HG03108 (cell line): ENCODE measurements at regions not wholly inside any gene's neighbourhood (a gene's known extent, or its start where the extent isn't known, plus 50 kb on each side); places are given as distances from the start of the nearest gene placed in this dataset.

Experiments
- ATAC-seq: cut with Tn5 transposase; IDR thresholded peaks from one replicate; pipeline ENCODE4 v1.9.1; 2021; ENCODE audit warnings: moderate library complexity; ENCODE audit not compliant: unreplicated experiment

- ATAC-seq: no peak
Measured at GRCh38 chr13:34001389-34001788, 183.4 kb downstream of the RFC3 start.

GRCh38 chr13:34002141-34002540 lies 184.2 kb downstream of the RFC3 start:
- no peak for ATAC-seq

DNA sequence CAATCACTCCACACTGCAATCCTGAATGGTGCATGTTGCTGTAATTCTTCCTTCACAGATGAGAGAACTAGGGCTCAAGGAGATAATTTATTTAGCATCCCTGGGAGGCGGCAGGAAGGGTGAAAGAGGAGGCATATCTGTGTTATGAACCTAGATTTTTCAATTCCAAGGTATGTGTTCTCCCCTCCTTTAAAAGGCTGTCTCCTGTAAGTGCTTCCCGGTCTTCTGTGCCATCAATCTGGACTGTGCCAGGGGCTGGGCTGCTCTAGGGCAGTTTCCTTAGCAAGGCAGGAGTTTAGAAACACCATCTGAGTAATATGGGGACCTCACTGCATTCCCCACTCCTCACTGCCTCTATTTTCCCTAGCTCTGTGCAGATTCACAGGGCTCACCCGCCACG lies 185.0 kb downstream of the RFC3 start:
- ATAC-seq: no peak

GRCh38 chr13:34003656-34004055 lies 185.7 kb downstream of the RFC3 start:
- no peak for ATAC-seq

DNA sequence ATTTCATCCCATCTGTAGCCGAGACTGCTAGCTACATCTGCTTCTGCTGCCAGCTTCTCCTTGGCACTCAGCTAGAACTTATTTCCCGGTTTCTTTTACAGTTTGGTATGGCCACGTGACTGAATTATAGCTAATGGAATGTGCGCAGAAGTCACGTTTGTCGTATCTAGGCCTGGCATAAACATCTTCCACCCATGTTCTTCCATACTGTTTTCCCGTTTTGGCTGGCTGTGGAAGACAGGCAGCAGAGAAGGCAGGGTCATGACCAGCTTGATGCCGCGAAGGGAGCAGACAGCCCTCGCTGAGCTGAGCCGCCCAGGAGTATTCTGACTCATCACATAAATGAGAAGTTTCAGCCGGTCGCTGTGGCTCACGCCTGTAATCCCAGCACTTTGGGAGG lies 186.7 kb downstream of the RFC3 start:
- ATAC-seq: no peak

DNA sequence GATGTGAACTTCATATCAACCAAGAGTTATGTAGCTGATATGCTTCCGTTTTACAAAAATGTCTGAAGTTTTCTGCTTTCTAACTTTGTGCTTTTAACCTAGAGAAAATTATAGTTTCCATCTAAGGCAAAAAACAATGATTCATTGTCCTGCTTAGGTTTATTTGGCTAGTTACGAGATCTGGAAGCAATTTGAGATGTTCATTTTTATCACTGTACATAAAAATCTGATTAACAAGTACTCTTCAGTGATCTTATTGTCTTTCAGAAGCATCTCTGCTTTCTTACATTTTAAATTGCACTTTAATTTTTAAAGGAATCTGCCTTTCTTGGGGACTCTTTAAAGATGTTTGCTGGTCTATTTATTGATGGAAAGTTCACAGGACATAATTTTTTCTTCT lies 188.1 kb downstream of the RFC3 start:
- no peak for ATAC-seq

DNA sequence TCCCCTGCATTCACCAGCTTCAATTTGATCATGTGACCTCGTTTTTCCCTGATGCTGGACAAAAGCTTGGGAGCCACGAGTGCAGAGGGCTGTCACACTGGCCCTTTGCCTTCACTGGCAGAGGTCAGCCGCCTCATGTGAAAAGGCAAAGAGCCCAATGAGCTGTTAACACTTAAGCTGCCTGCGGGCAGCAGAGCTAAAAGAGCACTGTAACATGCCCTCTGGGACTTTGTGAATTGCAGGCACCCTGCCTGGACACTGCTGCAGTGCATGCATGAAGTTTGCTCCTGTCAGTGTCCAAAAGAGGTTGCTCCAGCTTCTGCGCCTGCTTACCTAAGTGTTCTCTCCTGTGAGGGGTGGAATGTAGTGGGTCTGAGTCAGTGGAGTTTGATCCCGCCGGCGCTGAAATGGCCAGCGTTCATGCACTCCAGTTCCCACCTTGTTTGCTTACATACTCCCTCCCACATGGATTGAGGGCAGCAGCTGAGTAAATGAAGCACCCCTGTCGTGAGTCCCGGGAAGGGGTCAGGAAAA lies 193.7 kb downstream of the RFC3 start:
- no peak for ATAC-seq

- ATAC-seq: no peak
Measured at GRCh38 chr13:34012382-34012781, 194.4 kb downstream of the RFC3 start.

- ATAC-seq: no peak
Measured at GRCh38 chr13:34013061-34013460, 195.1 kb downstream of the RFC3 start.

- no peak for ATAC-seq
Measured at GRCh38 chr13:34017231-34017630, 199.3 kb downstream of the RFC3 start.

DNA sequence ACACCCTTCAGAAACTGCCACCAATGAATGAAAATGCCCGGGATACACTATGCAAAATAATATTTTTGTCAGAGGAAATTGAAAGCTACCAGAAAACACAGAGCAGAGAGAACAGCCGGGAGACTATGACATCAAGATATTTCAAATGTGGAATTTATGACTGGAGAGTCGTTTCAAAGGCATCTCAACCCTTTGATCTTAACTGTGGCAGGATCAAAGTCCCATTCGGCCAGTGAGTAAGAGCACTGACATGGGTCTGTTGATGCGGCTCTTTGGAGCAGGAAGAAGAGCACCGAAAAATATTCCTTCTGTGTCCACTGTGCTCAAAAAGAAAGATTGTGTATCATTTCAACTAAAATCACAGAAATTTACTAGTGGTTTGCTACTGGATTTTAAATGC lies 201.9 kb downstream of the RFC3 start:
- ATAC-seq: no peak

- no peak for ATAC-seq
Measured at GRCh38 chr13:34020388-34020787, 202.4 kb downstream of the RFC3 start.

GRCh38 chr13:34021619-34022018 lies 203.7 kb downstream of the RFC3 start:
- no peak for ATAC-seq

GRCh38 chr13:34025746-34026145 lies 207.8 kb downstream of the RFC3 start:
- no peak for ATAC-seq

DNA sequence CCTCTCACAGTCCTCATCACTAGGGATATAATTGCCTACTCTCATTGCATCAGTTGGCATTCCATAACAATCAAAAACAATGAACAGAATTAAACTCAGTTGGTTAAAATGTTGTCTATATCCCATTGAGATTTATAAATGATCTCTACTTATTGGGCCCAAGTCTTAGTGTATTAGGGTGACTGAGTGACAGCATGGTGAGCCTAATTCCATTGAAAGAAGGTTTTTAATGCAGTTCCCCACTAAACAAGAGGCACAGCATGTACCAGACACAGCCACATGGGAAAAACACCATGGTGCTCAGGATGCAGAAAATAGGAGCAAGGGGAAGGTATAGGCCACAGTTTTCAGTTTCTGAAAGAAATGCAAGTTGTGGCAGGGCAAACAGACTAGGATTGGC lies 208.4 kb downstream of the RFC3 start:
- ATAC-seq: no peak

DNA sequence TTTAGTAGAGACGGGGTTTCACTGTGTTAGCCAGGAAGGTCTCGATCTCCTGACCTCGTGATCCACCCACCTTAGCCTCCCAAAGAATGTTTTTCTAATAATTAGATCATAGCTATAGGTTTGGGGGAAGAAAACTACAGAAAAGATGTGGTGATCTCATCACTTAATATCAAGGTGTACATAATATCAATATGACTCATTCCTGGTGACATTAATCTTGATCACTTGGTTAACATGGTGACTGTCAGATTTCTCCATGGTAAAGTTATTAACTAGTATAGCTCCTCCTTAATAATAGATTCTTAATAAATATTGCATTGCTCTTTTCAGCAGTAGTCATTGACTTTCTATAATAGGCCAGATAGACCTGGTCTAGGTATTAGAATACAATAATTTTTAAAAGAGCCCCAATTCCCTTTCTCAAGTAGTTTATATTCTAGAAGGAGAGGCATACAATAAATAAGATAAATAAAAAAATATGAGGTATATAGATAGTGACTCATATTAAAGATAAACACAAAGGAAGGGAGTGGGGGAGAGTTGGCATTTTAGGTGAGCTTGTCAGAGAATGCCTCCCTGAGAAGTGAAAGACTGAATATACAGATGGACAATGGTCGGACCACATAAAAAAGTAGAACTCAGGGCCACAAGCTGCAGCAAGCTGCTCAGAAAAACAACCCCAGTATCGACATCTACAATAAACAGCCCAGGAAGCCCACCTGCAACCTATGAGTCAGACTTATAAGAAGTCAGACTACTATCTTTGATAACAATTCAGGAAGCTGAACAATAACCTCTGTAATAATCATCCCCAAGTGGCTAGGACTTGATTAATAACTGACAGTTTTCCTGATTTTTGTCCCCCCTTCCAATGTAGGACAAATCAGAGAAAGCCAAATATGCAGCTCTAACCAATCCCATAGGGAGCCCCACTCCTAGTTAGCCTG lies 210.8 kb downstream of the RFC3 start:
- no peak for ATAC-seq

- ATAC-seq: no peak
Measured at GRCh38 chr13:34030782-34031181, 212.8 kb downstream of the RFC3 start.

- ATAC-seq: no peak
Measured at GRCh38 chr13:34031610-34032009, 213.7 kb downstream of the RFC3 start.

GRCh38 chr13:34034411-34034810 lies 216.5 kb downstream of the RFC3 start:
- ATAC-seq: no peak

- no peak for ATAC-seq
Measured at GRCh38 chr13:34035178-34035577, 217.2 kb downstream of the RFC3 start.

- no peak for ATAC-seq
Measured at GRCh38 chr13:34035676-34036325, 217.9 kb downstream of the RFC3 start.
